ENCODE measurements at regions not wholly inside any gene's neighbourhood (a gene's known extent, or its start where the extent isn't known, plus 50 kb on each side); places are given as distances from the start of the nearest gene placed in this dataset.

DNA sequence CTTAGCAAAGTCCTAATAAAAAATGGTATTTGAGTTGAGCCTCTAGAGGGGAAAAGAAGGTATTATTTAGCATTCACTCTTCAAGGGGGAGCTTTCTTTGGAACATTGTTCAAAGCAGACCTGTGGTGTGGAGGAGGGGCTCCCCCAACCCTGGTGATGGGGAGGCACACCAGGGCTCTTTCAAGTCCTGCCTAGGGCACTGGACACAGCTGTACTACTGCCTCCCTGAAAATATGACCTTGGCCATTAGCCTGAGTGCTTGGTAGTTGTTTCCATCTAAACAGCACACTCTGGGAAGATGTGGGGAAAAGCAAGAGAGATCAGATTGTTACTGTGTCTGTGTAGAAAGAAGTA is 215.1 kb upstream of the CNR1 start:
- DNase-seq (ENCODE audit: low read depth) = no peak

DNA sequence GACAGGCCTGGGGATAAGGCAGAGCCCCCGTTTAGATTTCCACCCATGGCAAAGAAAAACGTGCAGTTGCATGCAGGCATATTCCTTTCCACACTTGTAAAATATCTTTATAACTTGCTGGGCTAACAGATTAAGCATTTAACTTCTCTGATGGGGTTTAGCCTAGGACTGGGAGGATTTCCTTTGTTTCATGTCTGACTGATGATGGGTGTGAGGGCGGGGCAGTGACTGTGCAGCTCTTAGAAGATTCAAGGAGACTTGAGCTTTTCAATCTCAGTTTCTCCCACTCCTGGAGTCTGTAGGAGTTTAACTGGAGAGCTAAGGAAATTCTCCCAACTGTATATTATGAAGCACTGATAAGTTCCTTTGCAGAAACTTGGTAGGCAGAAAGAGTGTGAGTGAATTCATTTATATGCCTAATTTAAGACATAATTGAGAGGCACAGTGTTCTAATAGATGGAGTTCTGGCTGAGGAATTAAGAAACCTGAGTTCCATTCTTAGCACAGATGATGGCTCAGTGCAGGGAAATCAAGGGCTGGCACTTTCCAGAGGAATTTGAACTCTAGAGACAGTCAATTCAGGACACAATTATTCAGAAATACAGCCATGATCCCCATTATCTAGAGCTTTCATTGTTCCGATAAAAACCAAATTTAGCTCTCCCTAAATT is 214.6 kb upstream of the CNR1 start:
- DNase-seq (ENCODE audit: low read depth) = no peak

- no peak for DNase-seq (ENCODE audit: low read depth)
These were observed 213.9 kb upstream of the CNR1 start for GRCh38 chr6:88380083-88380482.

GRCh38 chr6:88378639-88379038 is 212.5 kb upstream of the CNR1 start:
- peak; percentile 18 for DNase-seq (ENCODE audit: low read depth)

DNA sequence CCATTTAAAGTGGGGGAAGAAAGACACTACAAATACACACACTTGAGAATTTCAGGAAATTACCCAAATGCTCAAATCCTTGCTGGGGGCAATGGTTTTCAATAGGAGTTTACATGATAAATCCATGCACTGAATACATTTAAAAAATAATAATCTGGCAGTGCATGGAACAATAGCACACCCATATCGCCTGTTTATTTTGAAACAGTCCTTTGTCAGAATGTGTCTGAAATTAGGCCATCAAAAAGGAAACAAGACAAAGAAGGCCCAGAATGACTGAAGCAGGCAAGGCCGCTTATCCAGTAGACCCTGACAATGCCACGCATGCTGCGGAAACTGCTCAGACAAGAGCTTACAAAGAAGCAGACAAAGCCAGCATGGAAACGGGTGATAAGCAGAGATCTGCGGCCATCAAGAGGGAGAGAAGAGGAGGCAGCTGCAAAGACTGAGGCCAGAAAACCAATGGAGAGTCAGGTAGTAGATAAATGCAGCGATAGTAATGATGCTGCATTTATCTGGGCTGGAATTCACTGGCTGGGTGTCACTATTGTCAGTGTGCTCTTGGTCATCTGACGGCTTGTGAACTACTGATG is 211.9 kb upstream of the CNR1 start:
- DNase-seq (ENCODE audit: low read depth) = peak; percentile 79

- no peak for DNase-seq (ENCODE audit: low read depth)
These were observed 210.7 kb upstream of the CNR1 start for GRCh38 chr6:88376768-88377387.

DNA sequence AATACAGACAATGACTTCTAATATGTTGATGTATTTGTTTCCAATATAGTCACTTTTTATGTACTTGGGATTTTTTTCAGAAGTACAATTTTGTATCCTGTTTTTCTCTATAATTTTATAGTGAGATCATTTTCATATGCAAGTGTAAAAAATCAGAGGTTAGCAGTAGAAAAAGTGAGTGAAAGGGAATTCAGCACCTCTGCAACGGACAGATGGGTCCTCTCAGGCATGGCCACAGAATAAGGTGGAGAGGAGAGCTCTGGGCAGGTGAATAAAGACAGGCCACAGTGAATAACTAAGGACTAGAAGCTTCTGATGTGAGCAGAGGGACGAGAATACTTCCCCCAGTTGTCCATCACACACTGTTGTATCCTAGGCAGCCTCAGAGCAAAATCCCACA is 210.1 kb upstream of the CNR1 start:
- no peak for DNase-seq (ENCODE audit: low read depth)

DNA sequence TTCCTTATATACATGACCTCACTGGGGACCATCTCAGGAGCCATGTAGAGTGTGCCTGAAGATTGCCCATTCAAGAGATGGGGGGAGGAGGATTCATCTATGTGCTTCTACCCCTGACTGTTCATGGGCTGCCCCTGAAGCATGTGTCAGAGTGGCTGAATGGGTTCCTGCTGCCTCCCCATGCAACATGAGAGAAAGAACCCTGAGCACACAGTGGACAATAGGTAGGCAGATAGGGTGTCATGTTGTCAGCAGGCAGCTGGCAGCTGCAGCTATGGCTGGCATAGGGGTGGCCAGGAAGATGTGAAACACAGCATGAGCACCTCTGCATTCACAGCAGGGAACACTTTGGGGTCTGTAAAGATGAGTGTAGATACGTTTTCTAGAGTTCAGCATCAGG is 208.4 kb upstream of the CNR1 start:
- DNase-seq (ENCODE audit: low read depth) = no peak

- no peak for DNase-seq (ENCODE audit: low read depth)
These were observed 205.3 kb upstream of the CNR1 start for GRCh38 chr6:88371480-88371879.

GRCh38 chr6:88370127-88370710 is 204.1 kb upstream of the CNR1 start:
- no peak for DNase-seq (ENCODE audit: low read depth)

DNA sequence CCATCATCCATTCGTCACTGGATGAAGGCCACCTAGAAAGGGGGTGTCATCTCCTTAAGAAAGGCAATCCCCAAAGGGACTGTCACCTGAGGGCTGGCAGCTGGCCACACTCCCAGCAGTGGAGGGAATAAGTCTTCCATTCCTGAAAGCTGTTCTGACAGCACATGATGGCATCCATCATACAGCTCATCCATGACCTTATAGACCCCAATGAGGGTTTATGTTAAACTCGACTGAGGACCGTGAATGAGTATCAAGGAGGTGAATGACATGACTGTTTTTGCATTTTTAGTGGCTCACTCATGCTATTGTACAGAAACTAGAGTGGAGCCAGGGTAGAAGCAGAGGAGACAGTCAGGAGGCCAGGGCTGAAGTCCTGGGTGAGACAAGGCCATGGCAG is 203.1 kb upstream of the CNR1 start:
- no peak for DNase-seq (ENCODE audit: low read depth)

DNA sequence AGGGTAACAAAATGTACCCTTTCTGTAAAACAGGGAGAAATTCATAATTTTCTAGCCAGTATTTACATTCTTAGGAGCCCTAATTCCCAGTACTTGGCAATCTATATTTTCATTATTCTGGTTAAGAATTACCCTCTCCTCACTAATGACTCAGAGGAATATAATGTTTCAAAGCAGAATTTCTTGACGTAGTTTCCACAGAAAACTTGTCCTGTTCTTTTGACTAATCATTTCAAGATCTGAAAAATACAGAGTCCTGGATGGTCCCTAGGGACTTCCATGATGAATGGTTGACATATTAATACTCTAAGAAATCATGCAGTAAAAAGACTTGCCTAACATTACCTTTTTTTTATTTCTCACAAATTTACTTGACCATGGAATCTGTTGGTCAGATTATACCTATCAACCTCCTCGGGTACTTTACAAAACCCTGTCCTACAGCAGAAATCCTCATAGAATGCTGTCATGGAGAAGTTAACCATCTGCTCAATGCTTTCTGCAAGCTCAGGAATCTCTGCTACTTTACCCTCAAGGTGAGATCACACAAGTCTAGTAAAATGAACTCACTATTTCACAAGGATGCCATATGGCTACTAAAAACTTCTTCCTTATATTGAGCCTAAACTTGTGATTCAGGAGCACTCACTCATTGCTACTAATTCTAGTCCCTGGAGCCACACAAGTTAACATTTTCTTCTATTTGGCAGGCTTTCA is 202.1 kb upstream of the CNR1 start:
- DNase-seq (ENCODE audit: low read depth) = no peak

DNA sequence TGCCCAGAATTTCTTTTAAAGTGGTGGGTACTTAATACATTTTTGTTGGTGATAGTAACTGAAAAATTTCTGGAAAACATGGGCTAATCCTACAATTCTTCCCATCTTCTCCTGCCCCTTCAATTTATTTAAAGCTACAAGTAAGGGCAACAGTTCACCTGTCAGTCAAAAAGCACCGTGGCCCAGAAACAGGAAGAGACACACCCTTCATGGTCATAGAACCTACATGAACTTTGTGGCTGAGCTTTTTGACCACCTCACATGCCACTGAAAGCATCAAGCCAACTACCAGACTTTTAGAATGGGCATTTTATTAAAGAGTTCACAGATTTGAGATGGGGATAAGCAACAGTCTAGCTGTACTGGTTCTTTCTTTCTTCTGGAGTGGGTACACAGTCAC is 201.1 kb upstream of the CNR1 start:
- DNase-seq (ENCODE audit: low read depth) = no peak

GRCh38 chr6:88366672-88367071 is 200.5 kb upstream of the CNR1 start:
- no peak for DNase-seq (ENCODE audit: low read depth)

GRCh38 chr6:88365656-88366055 is 199.5 kb upstream of the CNR1 start:
- DNase-seq (ENCODE audit: low read depth) = no peak

DNA sequence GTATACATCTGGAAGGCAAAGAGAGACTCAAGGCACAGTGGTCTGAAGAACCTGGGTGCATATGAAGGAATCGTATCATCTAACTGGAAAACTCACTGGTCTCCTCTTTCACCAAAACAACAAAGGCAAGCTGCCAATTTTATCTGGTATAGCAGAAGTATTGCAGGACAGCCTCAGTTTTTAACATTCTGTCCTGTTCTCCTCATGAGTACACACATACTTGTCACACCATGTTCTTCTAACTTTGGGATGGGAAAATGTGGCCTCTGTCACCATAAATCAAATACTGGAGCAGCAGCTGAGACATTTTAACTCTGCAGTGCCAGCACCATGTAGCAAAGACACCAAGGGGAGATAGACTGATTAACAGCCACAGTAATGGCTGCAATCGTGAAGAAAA is 199.1 kb upstream of the CNR1 start:
- DNase-seq (ENCODE audit: low read depth) = no peak

- no peak for DNase-seq (ENCODE audit: low read depth)
These were observed 195.6 kb upstream of the CNR1 start for GRCh38 chr6:88361754-88362153.

GRCh38 chr6:88361298-88361697 is 195.2 kb upstream of the CNR1 start:
- no peak for DNase-seq (ENCODE audit: low read depth)

DNA sequence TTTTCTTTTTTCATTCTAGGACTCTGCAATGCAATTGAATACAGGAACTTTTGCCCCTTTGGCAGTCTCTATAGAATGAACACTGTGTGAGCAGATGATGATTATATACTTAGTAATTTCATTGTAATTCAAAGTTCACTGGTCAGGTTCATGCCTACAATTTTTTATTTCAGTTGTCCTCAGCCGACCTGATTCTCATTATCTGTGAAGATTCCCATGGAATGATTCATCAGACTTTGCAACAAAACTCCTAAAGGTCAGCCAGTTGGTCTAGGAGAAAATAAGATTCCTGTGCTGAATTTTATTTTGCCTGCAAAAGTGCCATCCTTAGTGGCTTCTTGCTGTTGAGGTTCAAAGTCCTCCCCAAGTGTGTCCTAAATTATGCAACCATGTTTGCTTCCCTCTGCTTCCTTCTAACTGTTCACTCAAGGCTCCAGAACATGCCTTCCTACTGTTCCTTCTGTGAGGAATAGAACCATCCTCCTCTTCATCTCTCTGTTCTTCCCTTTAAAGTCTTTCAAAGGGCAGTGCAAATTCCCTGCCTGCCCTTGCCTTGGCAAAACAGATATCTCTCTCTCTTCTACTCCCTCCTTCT is 194.2 kb upstream of the CNR1 start:
- DNase-seq (ENCODE audit: low read depth) = no peak

DNA sequence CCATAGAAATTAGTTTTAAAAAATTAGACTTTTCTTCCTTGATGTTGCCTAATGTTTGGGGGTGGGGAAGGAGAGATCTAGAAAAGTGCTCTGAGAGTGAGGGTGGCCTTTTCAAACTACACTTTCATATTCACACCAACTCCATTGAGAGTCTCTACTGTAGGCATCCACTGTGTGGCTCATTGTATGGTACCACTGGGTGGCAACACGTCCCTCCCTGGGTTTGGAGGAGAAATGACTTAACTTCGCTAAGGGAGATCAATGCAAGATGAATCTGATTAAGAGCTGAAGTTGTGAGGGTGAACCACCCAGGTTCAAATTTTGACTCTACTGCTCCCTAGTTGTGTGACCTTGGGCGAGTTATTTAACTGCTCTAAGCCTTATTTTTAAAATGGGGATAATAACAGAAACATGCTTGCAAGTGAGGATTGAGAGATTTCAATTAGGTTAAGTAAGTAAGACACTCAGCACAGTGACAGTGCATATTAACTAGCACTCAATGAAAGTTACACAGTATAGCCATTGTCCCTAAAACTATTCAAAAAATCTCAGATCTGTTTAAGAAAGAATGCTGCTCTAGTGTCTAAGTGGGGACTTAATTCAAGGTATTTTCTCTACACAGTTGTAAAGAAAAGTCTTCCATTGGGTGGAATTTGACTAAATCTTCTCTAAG is 193.5 kb upstream of the CNR1 start:
- DNase-seq (ENCODE audit: low read depth) = no peak

DNA sequence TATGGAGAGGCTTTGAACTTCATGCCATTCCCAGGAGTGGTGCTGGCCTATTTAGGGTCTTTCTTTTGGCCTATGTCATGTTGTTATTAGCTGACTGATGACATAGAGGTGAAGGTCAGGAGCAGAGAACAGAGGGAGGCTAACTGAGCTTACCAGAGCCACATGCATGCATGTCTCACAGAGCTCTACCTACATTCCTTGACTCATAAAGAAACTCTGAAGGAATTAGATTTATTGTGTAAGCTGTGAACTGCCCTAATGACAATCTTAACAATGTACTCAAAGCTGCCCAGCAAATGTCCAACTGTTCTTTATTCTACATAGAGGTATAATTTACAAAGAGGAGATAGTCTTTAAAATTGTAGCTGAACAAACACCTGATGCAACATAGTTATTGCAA is 192.7 kb upstream of the CNR1 start:
- DNase-seq (ENCODE audit: low read depth) = no peak

DNA sequence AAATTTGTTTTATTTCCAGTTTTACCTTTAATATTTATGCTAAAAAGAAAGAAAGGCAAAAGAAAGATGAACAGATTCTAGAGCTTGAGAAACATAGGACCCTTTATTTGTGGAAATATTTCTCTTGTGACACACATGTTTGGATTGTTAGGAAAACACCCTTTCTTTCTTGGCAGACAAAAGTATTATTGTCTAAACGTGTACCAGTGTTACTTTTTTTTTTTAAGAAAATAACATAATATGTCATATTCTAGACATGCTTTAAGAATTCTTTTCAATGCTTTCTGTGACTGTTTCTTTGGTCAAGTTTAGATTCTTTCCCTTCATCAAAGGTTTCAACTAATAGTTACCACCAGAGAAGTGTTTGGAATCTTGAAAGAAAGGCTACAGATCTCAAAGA is 183.4 kb upstream of the CNR1 start:
- no peak for DNase-seq (ENCODE audit: low read depth)
